ENCODE measurements at regions not wholly inside any gene's neighbourhood (a gene's known extent, or its start where the extent isn't known, plus 50 kb on each side); places are given as distances from the start of the nearest gene placed in this dataset.

GRCh38 chr5:24909210-24909609, 264.4 kb upstream of the CDH10 start:
- no peak for TF ChIP-seq CTCF (IDR thresholded peaks at IDR 0.05; ENCODE audit: low read depth, low read length)

GRCh38 chr5:24906689-24907088, 261.9 kb upstream of the CDH10 start:
- no peak overlapping the region for H3K4me3 ChIP-seq (replicated peaks in 1 of 2; ENCODE audit: low read depth in 2 of 2, low read length in 2 of 2)
- no peak for TF ChIP-seq CTCF (IDR thresholded peaks at IDR 0.05; ENCODE audit: low read depth, low read length)
- DNase-seq (ENCODE audit: low read depth in 2 of 2): no peak

More at GRCh38 chr5:24909210-24909609, 264.4 kb upstream of the CDH10 start:
- no peak overlapping the region for H3K4me3 ChIP-seq (replicated peaks in 1 of 2; ENCODE audit: low read depth in 2 of 2, low read length in 2 of 2)
- DNase-seq (ENCODE audit: low read depth in 2 of 2): no peak

GRCh38 chr5:24904981-24905517, 260.3 kb upstream of the CDH10 start:
- H3K4me3 ChIP-seq (replicated peaks in 1 of 2; ENCODE audit: low read depth in 2 of 2, low read length in 2 of 2): no peak overlapping the region
- DNase-seq (ENCODE audit: low read depth in 2 of 2): peak in 1 of 2 donors; percentile 1
- no peak for TF ChIP-seq CTCF (IDR thresholded peaks at IDR 0.05; ENCODE audit: low read depth, low read length)

- no peak overlapping the region for H3K4me3 ChIP-seq (replicated peaks in 1 of 2; ENCODE audit: low read depth in 2 of 2, low read length in 2 of 2)
- DNase-seq (ENCODE audit: low read depth in 2 of 2): no peak
- TF ChIP-seq CTCF (IDR thresholded peaks at IDR 0.05; ENCODE audit: low read depth, low read length): no peak
Observed at GRCh38 chr5:24899180-24899579, 254.4 kb upstream of the CDH10 start.

GRCh38 chr5:24864244-24864643, 219.5 kb upstream of the CDH10 start:
- TF ChIP-seq CTCF (IDR thresholded peaks at IDR 0.05; ENCODE audit: low read depth, low read length): no peak
- DNase-seq (ENCODE audit: low read depth in 2 of 2): no peak
- H3K4me3 ChIP-seq (replicated peaks in 1 of 2; ENCODE audit: low read depth in 2 of 2, low read length in 2 of 2): no peak overlapping the region

GRCh38 chr5:24862117-24862516, 217.3 kb upstream of the CDH10 start:
- no peak for TF ChIP-seq CTCF (IDR thresholded peaks at IDR 0.05; ENCODE audit: low read depth, low read length)
- H3K4me3 ChIP-seq (replicated peaks in 1 of 2; ENCODE audit: low read depth in 2 of 2, low read length in 2 of 2): no peak overlapping the region
- DNase-seq (ENCODE audit: low read depth in 2 of 2): no peak

GRCh38 chr5:24855485-24855884, 210.7 kb upstream of the CDH10 start:
- DNase-seq (ENCODE audit: low read depth in 2 of 2): no peak
- TF ChIP-seq CTCF (IDR thresholded peaks at IDR 0.05; ENCODE audit: low read depth, low read length): no peak
- H3K4me3 ChIP-seq (replicated peaks in 1 of 2; ENCODE audit: low read depth in 2 of 2, low read length in 2 of 2): no peak overlapping the region
